NT2/D1 (cell line): ENCODE measurements at regions not wholly inside any gene's neighbourhood (a gene's known extent, or its start where the extent isn't known, plus 50 kb on each side); places are given as distances from the start of the nearest gene placed in this dataset.

Experiments used
- DNase-seq: peaks from one replicate; pipeline ENCODE4 v3.0.0-alpha.2; 2011; ENCODE audit warnings: low read depth, low spot score
- H3K27me3 ChIP-seq: 2 replicates; pipeline ENCODE4 v1.6.0; 2011; ENCODE audit warnings: mild to moderate bottlenecking; ENCODE audit not compliant: insufficient read length, insufficient read depth
- H3K36me3 ChIP-seq: 2 replicates; pipeline ENCODE4 v1.6.1; 2011; ENCODE audit warnings: mild to moderate bottlenecking, low read length, mixed read lengths; ENCODE audit not compliant: insufficient read depth, insufficient read length
- H3K4me1 ChIP-seq: 2 replicates; pipeline ENCODE4 v1.5.1; 2011; ENCODE audit not compliant: insufficient read depth, insufficient read length
- H3K4me3 ChIP-seq: 2 replicates; pipeline ENCODE4 v1.5.1; 2011; ENCODE audit warnings: low read depth; ENCODE audit not compliant: insufficient read length
- H3K9ac ChIP-seq: 2 replicates; pipeline ENCODE4 v1.6.0; 2011; ENCODE audit warnings: low read depth; ENCODE audit not compliant: insufficient read length
- H3K9me3 ChIP-seq: 2 replicates; pipeline ENCODE4 v1.5.1; 2011; ENCODE audit warnings: mild to moderate bottlenecking, low read length; ENCODE audit not compliant: insufficient read depth
- SUZ12 ChIP-seq: IDR thresholded peaks from 2 replicates; pipeline ENCODE4 v1.6.1; 2011; ENCODE audit not compliant: insufficient read length, insufficient read depth; ENCODE audit errors: extremely low read depth
- YY1 ChIP-seq: IDR thresholded peaks from 2 replicates; pipeline ENCODE4 v1.6.1; 2011; ENCODE audit not compliant: insufficient read length, insufficient read depth
- ZNF274 ChIP-seq: IDR thresholded peaks from 2 replicates; pipeline ENCODE4 v1.6.1; 2011; ENCODE audit warnings: mild to moderate bottlenecking, low read depth, low read length

GRCh38 chr6:767755-768512, 75.0 kb upstream of the EXOC2 start:
- no peaks in the 10 kb centered on the region for H3K36me3 ChIP-seq
- TF ChIP-seq YY1, result no peak
- no peak for TF ChIP-seq SUZ12
- TF ChIP-seq ZNF274, result no peak
- H3K4me1 ChIP-seq, result no peaks in the 10 kb centered on the region
- no peak for DNase-seq
- no peak overlapping the region for H3K9ac ChIP-seq
- no peaks in the 10 kb centered on the region for H3K9me3 ChIP-seq
- no peaks in the 10 kb centered on the region for H3K27me3 ChIP-seq
- H3K4me3 ChIP-seq, result no peak overlapping the region

GRCh38 chr6:766625-767024, 73.7 kb upstream of the EXOC2 start:
- Histone ChIP-seq H3K4me3 (no peak overlapping the region), H3K9me3 (no peaks in the 10 kb centered on the region), H3K9ac (no peak overlapping the region), H3K27me3 (no peaks in the 10 kb centered on the region), H3K36me3 (no peaks in the 10 kb centered on the region), H3K4me1 (no peaks in the 10 kb centered on the region)
- TF ChIP-seq YY1 (no peak), ZNF274 (no peak), SUZ12 (no peak)
- no peak for DNase-seq

GRCh38 chr6:761997-762396, 69.1 kb upstream of the EXOC2 start:
- no peaks in the 10 kb centered on the region for H3K27me3 ChIP-seq
- no peaks in the 10 kb centered on the region for H3K4me1 ChIP-seq
- H3K9me3 ChIP-seq, result no peaks in the 10 kb centered on the region
- H3K9ac ChIP-seq, result no peak overlapping the region
- no peak overlapping the region for H3K4me3 ChIP-seq
- H3K36me3 ChIP-seq, result no peaks in the 10 kb centered on the region
- no peak for DNase-seq
- no peak for TF ChIP-seq YY1
- no peak for TF ChIP-seq SUZ12
- no peak for TF ChIP-seq ZNF274

- no peaks in the 10 kb centered on the region for H3K27me3 ChIP-seq
- TF ChIP-seq ZNF274, result no peak
- TF ChIP-seq YY1, result no peak
- no peak for TF ChIP-seq SUZ12
- no peak for DNase-seq
- H3K36me3 ChIP-seq, result no peaks in the 10 kb centered on the region
- no peaks in the 10 kb centered on the region for H3K4me1 ChIP-seq
- H3K9me3 ChIP-seq, result no peaks in the 10 kb centered on the region
- H3K9ac ChIP-seq, result no peak overlapping the region
- H3K4me3 ChIP-seq, result no peak overlapping the region
These were observed 68.3 kb upstream of the EXOC2 start for GRCh38 chr6:760982-761955.

GRCh38 chr6:759729-760128, 66.8 kb upstream of the EXOC2 start:
- no peaks in the 10 kb centered on the region for H3K4me1 ChIP-seq
- H3K9ac ChIP-seq, result no peak overlapping the region
- H3K4me3 ChIP-seq, result no peak overlapping the region
- no peaks in the 10 kb centered on the region for H3K9me3 ChIP-seq
- H3K36me3 ChIP-seq, result no peaks in the 10 kb centered on the region
- DNase-seq, result no peak
- TF ChIP-seq SUZ12 (no peak), YY1 (no peak), ZNF274 (no peak)
- H3K27me3 ChIP-seq, result no peaks in the 10 kb centered on the region

GRCh38 chr6:756224-756623, 63.3 kb upstream of the EXOC2 start:
- H3K9ac ChIP-seq, result no peak overlapping the region
- H3K4me1 ChIP-seq, result no peaks in the 10 kb centered on the region
- TF ChIP-seq ZNF274 (no peak), YY1 (no peak), SUZ12 (no peak)
- H3K36me3 ChIP-seq, result no peaks in the 10 kb centered on the region
- no peaks in the 10 kb centered on the region for H3K9me3 ChIP-seq
- no peak for DNase-seq
- H3K27me3 ChIP-seq, result no peaks in the 10 kb centered on the region
- H3K4me3 ChIP-seq, result no peak overlapping the region

- no peaks in the 10 kb centered on the region for H3K4me1 ChIP-seq
- no peaks in the 10 kb centered on the region for H3K9me3 ChIP-seq
- DNase-seq, result no peak
- H3K27me3 ChIP-seq, result no peaks in the 10 kb centered on the region
- no peaks in the 10 kb centered on the region for H3K36me3 ChIP-seq
- no peak for TF ChIP-seq SUZ12
- TF ChIP-seq ZNF274, result no peak
- TF ChIP-seq YY1, result no peak
- H3K4me3 ChIP-seq, result no peak overlapping the region
- H3K9ac ChIP-seq, result no peak overlapping the region
These were observed 61.3 kb upstream of the EXOC2 start for GRCh38 chr6:754202-754601.
